H9 (cell line): ENCODE measurements at regions not wholly inside any gene's neighbourhood (a gene's known extent, or its start where the extent isn't known, plus 50 kb on each side); places are given as distances from the start of the nearest gene placed in this dataset.

Experiments
- DNase-seq: peaks from one replicate; pipeline ENCODE4 v3.0.0-alpha.2; 2017
- H2AFZ ChIP-seq: one replicate; pipeline ENCODE4 v1.6.1; 2013; ENCODE audit warnings: mild to moderate bottlenecking, low read length, control low read depth, moderate library complexity
- H2AK5ac ChIP-seq: 2 replicates; pipeline ENCODE4 v1.6.1; 2013; ENCODE audit warnings: low read length, control low read depth, mixed read lengths; ENCODE audit not compliant: insufficient read length
- H2BK120ac ChIP-seq: one replicate; pipeline ENCODE4 v1.6.1; 2013; ENCODE audit warnings: low read depth, mild to moderate bottlenecking, low read length, control low read depth, inconsistent platforms; ENCODE audit not compliant: poor library complexity, severe bottlenecking
- H2BK12ac ChIP-seq: 2 replicates; pipeline ENCODE4 v1.6.1; 2013; ENCODE audit warnings: low read length, control low read depth, mixed read lengths, low read depth; ENCODE audit not compliant: insufficient read length
- H2BK15ac ChIP-seq: 2 replicates; pipeline ENCODE4 v1.6.1; 2013; ENCODE audit warnings: low read depth, low read length, control low read depth
- H2BK20ac ChIP-seq: one replicate; pipeline ENCODE4 v1.6.1; 2013; ENCODE audit warnings: low read depth, mild to moderate bottlenecking, low read length, control low read depth, inconsistent platforms; ENCODE audit not compliant: poor library complexity, severe bottlenecking
- H2BK5ac ChIP-seq: 2 replicates; pipeline ENCODE4 v1.6.1; 2013; ENCODE audit warnings: low read length, control low read depth, mixed read lengths; ENCODE audit not compliant: insufficient read length
- H3K14ac ChIP-seq: 2 replicates; pipeline ENCODE4 v1.6.1; 2013; ENCODE audit warnings: low read length, control low read depth; ENCODE audit not compliant: insufficient read depth
- H3K18ac ChIP-seq: 2 replicates; pipeline ENCODE4 v1.6.1; 2013; ENCODE audit warnings: low read depth, mild to moderate bottlenecking, mixed read lengths, low read length, control low read depth; ENCODE audit not compliant: insufficient read length
- H3K23ac ChIP-seq: 2 replicates; pipeline ENCODE4 v1.6.1; 2013; ENCODE audit warnings: low read length, control low read depth, mixed read lengths, low read depth; ENCODE audit not compliant: insufficient read length
- H3K23me2 ChIP-seq: 2 replicates; pipeline ENCODE4 v1.6.1; 2013; ENCODE audit warnings: low read depth, mild to moderate bottlenecking, mixed read lengths, low read length, control low read depth; ENCODE audit not compliant: insufficient read length, poor library complexity, severe bottlenecking
- H3K27ac ChIP-seq: 2 replicates; pipeline ENCODE4 v1.5.1; 2013; ENCODE audit warnings: low read length, control low read depth, mixed read lengths, low read depth; ENCODE audit not compliant: insufficient read length
- H3K27me3 ChIP-seq: 2 replicates; pipeline ENCODE4 v1.6.1; 2013; ENCODE audit warnings: low read length, control low read depth, inconsistent platforms; ENCODE audit not compliant: insufficient read depth
- H3K4ac ChIP-seq: 2 replicates; pipeline ENCODE4 v1.6.1; 2013; ENCODE audit warnings: low read depth, mild to moderate bottlenecking, control low read depth, inconsistent platforms, low read length, moderate library complexity
- H3K4me1 ChIP-seq: 2 replicates; pipeline ENCODE4 v1.6.1; 2013; ENCODE audit warnings: low read length, control low read depth, inconsistent platforms; ENCODE audit not compliant: insufficient read depth
- H3K4me2 ChIP-seq: 2 replicates; pipeline ENCODE4 v1.6.1; 2013; ENCODE audit warnings: low read length, control low read depth, mixed read lengths; ENCODE audit not compliant: insufficient read length, insufficient read depth
- H3K56ac ChIP-seq: 2 replicates; pipeline ENCODE4 v1.6.1; 2013; ENCODE audit warnings: low read depth, mild to moderate bottlenecking, mixed read lengths, low read length, control low read depth; ENCODE audit not compliant: insufficient read length
- H3K79me1 ChIP-seq: 2 replicates; pipeline ENCODE4 v1.6.1; 2013; ENCODE audit warnings: low read depth, mild to moderate bottlenecking, moderate library complexity, low read length, control low read depth, inconsistent platforms; ENCODE audit not compliant: insufficient read depth, poor library complexity, severe bottlenecking
- H3K79me2 ChIP-seq: 2 replicates; pipeline ENCODE4 v1.6.1; 2013; ENCODE audit warnings: low read length, control low read depth, inconsistent platforms; ENCODE audit not compliant: insufficient read depth
- H3K9ac ChIP-seq: 2 replicates; pipeline ENCODE4 v1.6.1; 2013; ENCODE audit warnings: low read length, control low read depth, mixed read lengths; ENCODE audit not compliant: insufficient read length; ENCODE audit errors: extremely low read depth
- H3K9me3 ChIP-seq: one replicate; pipeline ENCODE4 v1.6.1; 2013; ENCODE audit warnings: low read depth, low read length, inconsistent platforms; ENCODE audit not compliant: control insufficient read depth
- H3T11ph ChIP-seq: one replicate; pipeline ENCODE4 v1.6.1; 2013; ENCODE audit warnings: mild to moderate bottlenecking, low read length, control low read depth, inconsistent platforms
- H4K20me1 ChIP-seq: one replicate; pipeline ENCODE4 v1.6.1; 2013; ENCODE audit not compliant: control insufficient read depth, insufficient read length, insufficient read depth
- H4K5ac ChIP-seq: 2 replicates; pipeline ENCODE4 v1.6.1; 2013; ENCODE audit warnings: low read depth, mild to moderate bottlenecking, mixed read lengths, low read length, control low read depth; ENCODE audit not compliant: insufficient read length
- H4K8ac ChIP-seq: replicated peaks from 2 replicates; pipeline ENCODE4 v1.6.1; 2013; ENCODE audit warnings: low read length, control low read depth, mixed read lengths, low read depth; ENCODE audit not compliant: insufficient read length
- H4K91ac ChIP-seq: 2 replicates; pipeline ENCODE4 v1.6.1; 2013; ENCODE audit warnings: low read depth, mild to moderate bottlenecking, moderate library complexity, mixed read lengths, low read length, control low read depth; ENCODE audit not compliant: insufficient read length
- H3K27ac Mint-ChIP-seq, 3 experiments: 2 replicates in 2 of 3; 3 replicates in 1 of 3; pipeline ENCODE4 v1.8.0; 2020 to 2021; ENCODE audit warnings: mixed read lengths in 3 of 3, mild to moderate bottlenecking in 1 of 3, moderate library complexity in 1 of 3
- H3K27me3 Mint-ChIP-seq: 2 replicates; pipeline ENCODE4 v1.8.0; 2021; ENCODE audit warnings: low read depth, mild to moderate bottlenecking, moderate library complexity, mixed read lengths
- H3K36me3 Mint-ChIP-seq, 3 experiments: 2 replicates in 2 of 3; 3 replicates in 1 of 3; pipeline ENCODE4 v1.8.0; 2020 to 2021; ENCODE audit warnings: low read depth in 3 of 3, mixed read lengths in 3 of 3; ENCODE audit not compliant: insufficient read depth in 1 of 3
- H3K4me1 Mint-ChIP-seq, 2 experiments: 2 replicates each; pipeline ENCODE4 v1.8.0; 2020; ENCODE audit warnings: mixed read lengths in 2 of 2
- H3K4me3 Mint-ChIP-seq, 2 experiments: 2 replicates in 1 of 2; 3 replicates in 1 of 2; pipeline ENCODE4 v1.8.0; 2020 to 2021; ENCODE audit warnings: mild to moderate bottlenecking in 2 of 2, mixed read lengths in 2 of 2, moderate library complexity in 1 of 2
- H3K9me3 Mint-ChIP-seq, 2 experiments: 2 replicates in 1 of 2; 3 replicates in 1 of 2; pipeline ENCODE4 v1.8.0; 2020; ENCODE audit warnings: mild to moderate bottlenecking in 2 of 2, mixed read lengths in 2 of 2, moderate library complexity in 1 of 2
- CTCF ChIP-seq: fragments of 200-600 bp; sonication (generic); conservative IDR thresholded peaks from 3 replicates; pipeline ENCODE4 v1.8.0; 2021; ENCODE audit warnings: antibody characterized with exemption, mild to moderate bottlenecking
- WGBS: extraction: QIAGEN DNeasy Blood & Tissue Kit; methylation state at CpG from one replicate; pipeline ENCODE4 v1.1.7; 2013; ENCODE audit warnings: missing lambda C conversion rate, low lambda C conversion rate, mixed read lengths; ENCODE audit not compliant: insufficient read length; ENCODE audit errors: extremely low coverage; 5-methylcytosine and 5-hydroxymethylcytosine counted together

GRCh38 chr14:28088125-28088524 is 678.5 kb upstream of the FOXG1 start:
- no peak overlapping the region for H3K56ac ChIP-seq
- no peak overlapping the region for H3K14ac ChIP-seq
- H3K36me3 Mint-ChIP-seq, result no peaks in the 10 kb centered on the region
- H3K4me3 Mint-ChIP-seq, result no peak overlapping the region
- H3K27ac Mint-ChIP-seq, result no peak overlapping the region
- no peak overlapping the region for H2BK120ac ChIP-seq
- H3K23ac ChIP-seq, result no peak overlapping the region
- no peak overlapping the region for H2BK15ac ChIP-seq
- no peak overlapping the region for H2AFZ ChIP-seq
- H4K91ac ChIP-seq, result no peak overlapping the region
- H4K8ac ChIP-seq, result no peak overlapping the region
- no peaks in the 10 kb centered on the region for H3K27me3 ChIP-seq
- DNase-seq, result no peak
- H3K27ac ChIP-seq, result no peak overlapping the region
- no peak overlapping the region for H2BK20ac ChIP-seq
- H3K23me2 ChIP-seq, result no peaks in the 10 kb centered on the region
- no peak overlapping the region for H3T11ph ChIP-seq
- H3K9me3 Mint-ChIP-seq, result no peaks in the 10 kb centered on the region
- H2BK5ac ChIP-seq, result no peak overlapping the region
- H2BK12ac ChIP-seq, result no peak overlapping the region
- peaks cover 13 to 35% of the 10 kb centered on the region in 2 experiments for H3K4me1 Mint-ChIP-seq
- no CpG with 5 or more reads among the region's 5 CpGs for WGBS
- no peak overlapping the region for H4K5ac ChIP-seq
- H3K4ac ChIP-seq, result no peak overlapping the region
- TF ChIP-seq CTCF, result no peak
- no peaks in the 10 kb centered on the region for H3K79me2 ChIP-seq
- no peaks in the 10 kb centered on the region for H4K20me1 ChIP-seq
- no peak overlapping the region for H3K4me2 ChIP-seq
- no peak overlapping the region for H2AK5ac ChIP-seq
- no peaks in the 10 kb centered on the region for H3K27me3 Mint-ChIP-seq
- H3K9ac ChIP-seq, result no peak overlapping the region
- H3K79me1 ChIP-seq, result no peaks in the 10 kb centered on the region
- no peaks in the 10 kb centered on the region for H3K9me3 ChIP-seq
- no peak overlapping the region for H3K18ac ChIP-seq
- H3K4me1 ChIP-seq, result peaks cover 2% of the 10 kb centered on the region; the same call in 1 of the 2 replicates
